Liver (tissue), 7 donors: ENCODE measurements at regions not wholly inside any gene's neighbourhood (a gene's known extent, or its start where the extent isn't known, plus 50 kb on each side); places are given as distances from the start of the nearest gene placed in this dataset.
"Not testable (repeated sequence)": the region's sequence is repeated elsewhere in the genome, so short reads cannot be mapped to it uniquely, and the experiment has no call there.

Experiments
- DNase-seq: peaks from one replicate; pipeline ENCODE4 v3.0.0-alpha.2; 2017; ENCODE audit warnings: low spot score
- H3K27ac ChIP-seq, 2 donors: one replicate each; pipeline ENCODE4 v1.7.0; 2013; ENCODE audit warnings: inconsistent platforms in 2 of 2, low read length in 2 of 2, control low read depth in 1 of 2, low read depth in 1 of 2, mild to moderate bottlenecking in 1 of 2
- H3K27me3 ChIP-seq, 4 donors: one replicate each; pipeline versions ENCODE4 v1.6.1 to v1.7.0; 2013; ENCODE audit warnings: low read length in 3 of 4, inconsistent platforms in 1 of 4, mild to moderate bottlenecking in 1 of 4, moderate library complexity in 1 of 4; ENCODE audit not compliant: control insufficient read depth in 4 of 4, insufficient read depth in 4 of 4
- H3K36me3 ChIP-seq, 4 donors: one replicate each; pipeline versions ENCODE4 v1.6.1 to v1.7.0; 2013; ENCODE audit warnings: low read length in 3 of 4, mild to moderate bottlenecking in 3 of 4, low read depth in 1 of 4, moderate library complexity in 1 of 4; ENCODE audit not compliant: control insufficient read depth in 4 of 4, insufficient read depth in 3 of 4
- H3K4me1 ChIP-seq, 4 donors: one replicate each; pipeline versions ENCODE4 v1.6.1 to v1.7.0; 2013; ENCODE audit warnings: low read length in 3 of 4, mild to moderate bottlenecking in 3 of 4, moderate library complexity in 1 of 4; ENCODE audit not compliant: control insufficient read depth in 4 of 4, insufficient read depth in 4 of 4
- H3K4me3 ChIP-seq, 3 donors: one replicate each; pipeline versions ENCODE4 v1.6.1 to v1.7.0; 2013; ENCODE audit warnings: low read length in 3 of 3, control low read depth in 1 of 3, low read depth in 1 of 3, mild to moderate bottlenecking in 1 of 3
- H3K9ac ChIP-seq, 2 donors: one replicate each; pipeline ENCODE4 v1.7.0; 2013; ENCODE audit warnings: low read length in 2 of 2, mild to moderate bottlenecking in 2 of 2, moderate library complexity in 2 of 2, control low read depth in 1 of 2, low read depth in 1 of 2
- H3K9me3 ChIP-seq, 4 donors: one replicate each; pipeline versions ENCODE4 v1.6.1 to v1.7.0; 2013; ENCODE audit warnings: low read length in 3 of 4; ENCODE audit not compliant: control insufficient read depth in 4 of 4
- CTCF ChIP-seq: fragments of 150-350 bp; IDR thresholded peaks from 2 replicates; pipeline ENCODE4 v1.5.1; 2017; ENCODE audit warnings: improper control_type of control experiment, low read depth, low read length; ENCODE audit not compliant: missing input control
- EGR1 ChIP-seq, 2 donors: IDR thresholded peaks; 2 replicates each; pipeline ENCODE4 v1.6.1; 2016 to 2018; ENCODE audit warnings: antibody characterized with exemption in 2 of 2, low read depth in 2 of 2
- FOXA1 ChIP-seq: IDR thresholded peaks from 2 replicates; pipeline ENCODE4 v1.6.1; 2016; ENCODE audit warnings: antibody characterized with exemption
- FOXA2 ChIP-seq: IDR thresholded peaks from 2 replicates; pipeline ENCODE4 v1.6.1; 2016; ENCODE audit warnings: antibody characterized with exemption
- GABPA ChIP-seq, 2 donors: IDR thresholded peaks in 1 of 2; conservative IDR thresholded peaks in 1 of 2; 2 replicates each; pipeline ENCODE4 v1.6.1; 2016; ENCODE audit warnings: antibody characterized with exemption in 2 of 2, mild to moderate bottlenecking in 1 of 2, moderate library complexity in 1 of 2
- HNF4G ChIP-seq: IDR thresholded peaks from 2 replicates; pipeline ENCODE4 v1.6.1; 2016; ENCODE audit warnings: antibody characterized with exemption
- JUND ChIP-seq, 2 donors: IDR thresholded peaks; 2 replicates each; pipeline ENCODE4 v1.6.1; 2016; ENCODE audit warnings: antibody characterized with exemption in 2 of 2
- NR2F2 ChIP-seq: IDR thresholded peaks from 2 replicates; pipeline ENCODE4 v1.6.1; 2016; ENCODE audit warnings: antibody characterized with exemption
- RAD21 ChIP-seq, 2 donors: IDR thresholded peaks; 2 replicates each; pipeline ENCODE4 v1.6.1; 2016; ENCODE audit warnings: antibody characterized with exemption in 2 of 2, mild to moderate bottlenecking in 2 of 2
- REST ChIP-seq: IDR thresholded peaks from 2 replicates; pipeline ENCODE4 v1.6.1; 2016; ENCODE audit warnings: antibody characterized with exemption, mild to moderate bottlenecking
- RXRA ChIP-seq, 2 donors: IDR thresholded peaks; 2 replicates each; pipeline ENCODE4 v1.6.1; 2017 to 2018; ENCODE audit warnings: antibody characterized with exemption in 2 of 2, mild to moderate bottlenecking in 1 of 2
- SP1 ChIP-seq: IDR thresholded peaks from 2 replicates; pipeline ENCODE4 v1.6.1; 2018; ENCODE audit warnings: antibody characterized with exemption, mild to moderate bottlenecking
- ZBTB33 ChIP-seq: IDR thresholded peaks from 2 replicates; pipeline ENCODE4 v1.6.1; 2016; ENCODE audit warnings: antibody characterized with exemption
- donor health status: healthy.
- donor health status: healthy.
- donor health status: healthy.
- donor health status: healthy.

DNA sequence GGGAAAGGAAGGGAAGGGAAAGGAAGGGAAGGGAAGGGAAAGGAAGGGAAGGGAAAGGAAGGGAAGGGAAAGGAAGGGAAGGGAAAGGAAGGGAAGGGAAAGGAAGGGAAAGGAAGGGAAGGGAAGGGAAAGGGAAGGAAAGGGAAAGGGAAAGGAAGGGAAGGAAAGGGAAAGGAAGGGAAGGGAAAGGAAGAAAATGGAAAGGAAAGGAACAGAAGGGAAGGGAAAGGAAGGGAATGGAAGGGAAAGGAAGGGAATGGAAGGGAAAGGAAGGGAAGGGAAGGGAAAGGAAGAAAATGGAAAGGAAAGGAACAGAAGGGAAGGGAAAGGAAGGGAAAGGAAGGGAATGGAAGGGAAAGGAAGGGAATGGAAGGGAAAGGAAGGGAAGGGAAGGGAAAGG is 526.0 kb downstream of the RMST start:
- not testable (repeated sequence) for DNase-seq, H3K27me3 ChIP-seq

DNA sequence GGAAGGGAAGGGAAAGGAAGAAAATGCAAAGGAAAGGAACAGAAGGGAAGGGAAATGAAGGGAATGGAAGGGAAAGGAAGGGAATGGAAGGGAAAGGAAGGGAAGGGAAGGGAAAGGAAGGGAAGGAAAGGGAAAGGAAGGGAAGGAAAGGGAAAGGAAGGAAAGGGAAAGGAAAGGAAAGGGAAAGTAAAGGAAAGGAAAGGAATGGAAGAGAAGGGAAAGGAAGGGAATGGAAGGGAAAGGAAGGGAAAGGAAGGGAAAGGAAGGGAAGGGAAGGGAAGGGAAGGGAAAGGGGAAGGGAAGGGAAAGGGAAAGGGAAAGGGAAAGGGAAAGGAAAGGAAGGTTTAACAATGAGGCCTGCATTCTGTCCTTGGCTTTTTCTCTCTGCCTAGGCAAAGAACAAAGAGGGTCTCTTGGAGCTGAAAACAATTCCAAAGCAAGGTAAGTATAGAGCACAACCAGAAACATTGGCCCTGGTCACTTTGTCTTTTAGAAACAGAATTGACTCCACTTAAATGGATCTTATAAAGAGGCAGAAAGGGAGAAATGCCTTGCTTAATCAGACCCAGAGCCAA is 525.9 kb upstream of the TMPO start:
- TF ChIP-seq FOXA1 (no peak), ZBTB33 (no peak), RXRA (IDR thresholded peaks at IDR 0.05) (no peak), JUND (IDR thresholded peaks at IDR 0.05) (no peak), EGR1 (IDR thresholded peaks at IDR 0.05; ENCODE audit: low read depth in 2 of 2) (no peak), HNF4G (no peak), NR2F2 (no peak), REST (no peak), RAD21 (IDR thresholded peaks at IDR 0.05) (no peak), CTCF (no peak), FOXA2 (no peak), GABPA (IDR thresholded peaks at IDR 0.05 in 1 of 2, conservative IDR thresholded peaks at IDR 0.05 in 1 of 2) (no peak), SP1 (no peak)
- no peak overlapping the region for H3K9ac ChIP-seq
- no peaks in the 10 kb centered on the region for H3K27me3 ChIP-seq
- H3K9me3 ChIP-seq = peaks cover 0 to 9% (median 6%) of the 10 kb centered on the region in 4 donors
- no peaks in the 10 kb centered on the region for H3K36me3 ChIP-seq
- DNase-seq = no peak
- H3K4me3 ChIP-seq = no peak overlapping the region
- no peaks in the 10 kb centered on the region for H3K4me1 ChIP-seq
- no peak overlapping the region for H3K27ac ChIP-seq

More for the DNA sequence above, 526.0 kb downstream of the RMST start:
- H3K4me1 ChIP-seq, H3K36me3 ChIP-seq, H3K4me3 ChIP-seq, H3K27ac ChIP-seq, H3K9me3 ChIP-seq, H3K9ac ChIP-seq: not testable (repeated sequence)
